ENCODE measurements at regions not wholly inside any gene's neighbourhood (a gene's known extent, or its start where the extent isn't known, plus 50 kb on each side); places are given as distances from the start of the nearest gene placed in this dataset.

GRCh38 chr1:96966536-96967138 lies 245.1 kb downstream of the PTBP2 start:
- peak; percentile 77 to 82 for DNase-seq

- DNase-seq: no peak
Observed at GRCh38 chr1:96967311-96967710, 245.7 kb downstream of the PTBP2 start.

GRCh38 chr1:96968541-96968940 lies 247.0 kb downstream of the PTBP2 start:
- no peak for DNase-seq

GRCh38 chr1:96968983-96969382 lies 247.4 kb downstream of the PTBP2 start:
- DNase-seq: no peak

GRCh38 chr1:96969656-96970163 lies 248.1 kb downstream of the PTBP2 start:
- DNase-seq: no peak

- no peak for DNase-seq
Observed at GRCh38 chr1:96971439-96971838, 249.9 kb downstream of the PTBP2 start.

- DNase-seq: no peak
Observed at GRCh38 chr1:96971849-96972602, 250.4 kb downstream of the PTBP2 start.

GRCh38 chr1:96973605-96974004 lies 252.0 kb downstream of the PTBP2 start:
- DNase-seq: no peak

GRCh38 chr1:96978444-96978843 lies 256.9 kb downstream of the PTBP2 start:
- no peak for DNase-seq

- DNase-seq: no peak
Observed at GRCh38 chr1:96978901-96979300, 257.3 kb downstream of the PTBP2 start.

- DNase-seq: no peak
Observed at GRCh38 chr1:96979304-96980268, 258.0 kb downstream of the PTBP2 start.

GRCh38 chr1:96980448-96980847 lies 258.9 kb downstream of the PTBP2 start:
- no peak for DNase-seq

- no peak for DNase-seq
Observed at GRCh38 chr1:96981181-96981580, 259.6 kb downstream of the PTBP2 start.

GRCh38 chr1:96982118-96982517 lies 260.5 kb downstream of the PTBP2 start:
- DNase-seq: no peak

- DNase-seq: no peak
Observed at GRCh38 chr1:96983866-96984265, 262.3 kb downstream of the PTBP2 start.

- no peak for DNase-seq
Observed at GRCh38 chr1:96987186-96987703, 265.7 kb downstream of the PTBP2 start.

- no peak for DNase-seq
Observed at GRCh38 chr1:96989302-96989701, 267.7 kb downstream of the PTBP2 start.

- no peak for DNase-seq
Observed at GRCh38 chr1:96990136-96990535, 268.6 kb downstream of the PTBP2 start.

- DNase-seq: no peak
Observed at GRCh38 chr1:96991261-96991660, 269.7 kb downstream of the PTBP2 start.

- no peak for DNase-seq
Observed at GRCh38 chr1:96992871-96993270, 271.3 kb downstream of the PTBP2 start.

GRCh38 chr1:96995351-96995750 lies 273.8 kb downstream of the PTBP2 start:
- DNase-seq: no peak

- no peak for DNase-seq
Observed at GRCh38 chr1:96996001-96996400, 274.4 kb downstream of the PTBP2 start.

- DNase-seq: no peak
Observed at GRCh38 chr1:96997717-96998116, 276.1 kb downstream of the PTBP2 start.
